ENCODE measurements at regions not wholly inside any gene's neighbourhood (a gene's known extent, or its start where the extent isn't known, plus 50 kb on each side); places are given as distances from the start of the nearest gene placed in this dataset.
A peak's percentile ranks its signal among the peaks of the same experiment; 100 is the strongest.

DNA sequence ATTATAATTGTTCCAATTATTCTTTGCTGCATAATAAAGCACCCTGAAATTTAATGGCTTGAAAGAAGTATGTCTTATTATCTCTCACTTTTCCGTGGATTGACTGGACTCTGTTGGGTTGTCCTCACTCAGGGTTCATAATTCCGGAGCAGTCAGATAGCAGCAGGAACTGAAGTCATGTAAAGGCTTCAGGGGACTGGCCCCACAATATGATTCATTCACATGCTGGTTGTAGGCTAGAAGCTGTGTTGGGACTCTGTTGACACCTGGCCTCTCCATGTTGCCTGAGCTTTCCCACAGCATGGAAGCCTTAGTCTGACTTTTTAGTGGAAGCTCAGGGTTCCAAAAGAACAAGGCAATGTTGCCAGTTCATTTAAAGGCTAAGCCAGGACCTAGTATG lies 367.1 kb upstream of the ADGRL2 start:
- POLR2A ChIA-PET = no interaction called here
- no peaks in the 10 kb centered on the region for H3K9me3 Mint-ChIP-seq

DNA sequence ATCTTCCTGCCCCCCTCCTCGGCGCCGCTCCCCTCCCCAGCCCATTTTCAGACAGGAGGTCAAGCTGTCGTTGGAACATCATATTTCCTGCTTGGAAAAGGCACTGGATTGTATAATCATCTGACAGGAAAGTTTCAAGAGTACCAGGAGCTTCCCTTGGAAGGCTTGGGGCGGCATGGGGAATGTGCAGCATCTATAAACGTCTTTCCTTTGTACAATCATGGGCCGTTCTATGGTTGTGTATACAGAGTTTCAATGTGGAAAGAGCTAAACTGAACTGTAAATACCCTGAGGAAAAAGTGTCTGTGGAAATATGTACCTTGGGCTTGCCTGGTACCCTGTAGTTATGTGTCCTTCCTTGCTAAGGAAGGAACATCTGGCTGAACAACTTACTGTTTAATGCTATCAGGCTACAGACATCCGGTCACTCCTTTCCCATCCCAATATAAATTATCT lies 368.1 kb upstream of the ADGRL2 start:
- Mint-ChIP-seq H3K36me3 (ENCODE audit: low read depth) (no peaks in the 10 kb centered on the region), H3K4me1 (no peaks in the 10 kb centered on the region), H3K9me3 (no peaks in the 10 kb centered on the region), H3K27ac (no peak overlapping the region), H3K27me3 (no peaks in the 10 kb centered on the region), H3K4me3 (no peak overlapping the region)
- ChIA-PET CTCF (no interaction called here), POLR2A (no interaction called here)
- no peak for DNase-seq

More for the DNA sequence above, 367.1 kb upstream of the ADGRL2 start:
- no peaks in the 10 kb centered on the region for H3K27me3 Mint-ChIP-seq
- CTCF ChIA-PET = no interaction called here
- no peak overlapping the region for H3K4me3 Mint-ChIP-seq
- no peak overlapping the region for H3K27ac Mint-ChIP-seq
- H3K4me1 Mint-ChIP-seq = no peaks in the 10 kb centered on the region
- H3K36me3 Mint-ChIP-seq (ENCODE audit: low read depth) = no peaks in the 10 kb centered on the region
- no peak for DNase-seq

DNA sequence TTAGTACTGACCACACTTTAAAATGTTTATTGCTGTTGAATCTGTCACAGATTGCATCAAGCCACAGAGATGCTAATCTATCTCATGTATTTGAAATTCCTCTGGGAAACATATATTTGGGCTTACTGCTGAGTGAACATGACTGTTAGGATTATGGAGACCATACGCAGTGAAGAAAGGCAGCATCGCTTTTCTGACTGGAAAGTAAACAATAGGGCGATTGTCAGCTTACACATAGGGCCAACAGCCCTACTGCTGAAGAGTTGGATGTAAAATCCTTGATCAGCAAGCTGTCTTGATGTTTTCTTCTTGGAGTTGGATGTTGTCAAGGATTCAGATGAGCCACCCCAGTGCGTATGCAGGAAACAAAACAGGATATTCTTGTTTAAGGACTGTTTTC lies 368.7 kb upstream of the ADGRL2 start:
- POLR2A ChIA-PET = no interaction called here
- Mint-ChIP-seq H3K4me1 (no peaks in the 10 kb centered on the region), H3K9me3 (no peaks in the 10 kb centered on the region), H3K36me3 (ENCODE audit: low read depth) (no peaks in the 10 kb centered on the region), H3K27ac (no peak overlapping the region), H3K27me3 (no peaks in the 10 kb centered on the region), H3K4me3 (no peak overlapping the region)
- DNase-seq = no peak
- CTCF ChIA-PET = no interaction called here

DNA sequence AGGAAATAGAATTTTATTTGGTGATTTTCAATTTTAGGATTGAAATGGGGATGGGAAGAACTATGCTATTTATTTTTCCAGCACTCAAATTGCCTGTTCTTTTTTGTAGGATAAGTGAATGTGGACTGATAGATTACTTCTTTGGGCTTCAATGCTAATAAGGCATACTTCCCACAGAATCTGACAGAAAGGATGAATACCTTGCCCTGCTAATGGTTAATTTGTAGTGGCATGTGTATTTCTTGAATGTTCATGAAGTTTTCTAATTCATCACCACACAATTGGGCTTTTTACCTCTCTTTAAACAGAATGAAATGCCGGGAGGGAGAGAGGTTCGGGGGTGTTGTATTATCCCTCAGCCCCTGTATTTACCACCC lies 369.1 kb upstream of the ADGRL2 start:
- no peaks in the 10 kb centered on the region for H3K27me3 Mint-ChIP-seq
- no peak overlapping the region for H3K27ac Mint-ChIP-seq
- ChIA-PET CTCF (no interaction called here), POLR2A (no interaction called here)
- no peaks in the 10 kb centered on the region for H3K9me3 Mint-ChIP-seq
- no peak overlapping the region for H3K4me3 Mint-ChIP-seq
- H3K4me1 Mint-ChIP-seq = no peaks in the 10 kb centered on the region
- no peaks in the 10 kb centered on the region for H3K36me3 Mint-ChIP-seq (ENCODE audit: low read depth)
- no peak for DNase-seq

DNA sequence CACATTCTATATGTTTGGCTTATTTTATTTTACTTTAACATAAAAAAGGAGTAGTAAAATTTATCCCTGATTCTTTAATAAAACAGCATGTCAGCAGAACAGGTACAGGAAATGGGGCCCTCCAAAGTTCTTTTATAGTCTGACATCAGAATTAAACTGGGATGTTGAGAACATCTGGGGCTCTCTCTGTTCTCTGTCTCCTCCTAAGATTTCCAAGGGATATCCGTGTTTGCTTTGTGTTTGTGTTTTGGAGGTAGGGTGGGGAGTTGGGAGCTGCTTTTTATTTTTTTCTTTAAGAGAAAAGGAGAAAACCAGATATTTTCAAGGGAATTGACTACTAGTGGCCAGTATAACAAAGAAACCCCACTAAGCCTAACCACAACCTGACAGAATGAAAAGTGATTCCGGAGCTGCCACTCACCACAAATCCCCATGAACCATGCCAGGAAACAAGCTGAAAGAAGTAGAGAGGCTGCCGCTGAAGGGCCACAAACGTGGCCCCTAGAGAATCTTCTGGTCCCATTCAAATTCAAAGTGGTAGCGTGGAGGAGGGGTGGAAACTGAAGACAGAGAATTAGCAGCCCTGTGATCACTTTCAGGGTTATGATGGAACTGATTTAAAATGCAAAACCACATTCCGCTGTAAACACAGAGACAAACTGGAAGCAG lies 369.6 kb upstream of the ADGRL2 start:
- Mint-ChIP-seq H3K4me1 (no peaks in the 10 kb centered on the region), H3K27me3 (no peaks in the 10 kb centered on the region), H3K27ac (no peak overlapping the region), H3K9me3 (no peaks in the 10 kb centered on the region), H3K36me3 (ENCODE audit: low read depth) (no peaks in the 10 kb centered on the region), H3K4me3 (no peak overlapping the region)
- DNase-seq = no peak
- ChIA-PET POLR2A (no interaction called here), CTCF (no interaction called here)

DNA sequence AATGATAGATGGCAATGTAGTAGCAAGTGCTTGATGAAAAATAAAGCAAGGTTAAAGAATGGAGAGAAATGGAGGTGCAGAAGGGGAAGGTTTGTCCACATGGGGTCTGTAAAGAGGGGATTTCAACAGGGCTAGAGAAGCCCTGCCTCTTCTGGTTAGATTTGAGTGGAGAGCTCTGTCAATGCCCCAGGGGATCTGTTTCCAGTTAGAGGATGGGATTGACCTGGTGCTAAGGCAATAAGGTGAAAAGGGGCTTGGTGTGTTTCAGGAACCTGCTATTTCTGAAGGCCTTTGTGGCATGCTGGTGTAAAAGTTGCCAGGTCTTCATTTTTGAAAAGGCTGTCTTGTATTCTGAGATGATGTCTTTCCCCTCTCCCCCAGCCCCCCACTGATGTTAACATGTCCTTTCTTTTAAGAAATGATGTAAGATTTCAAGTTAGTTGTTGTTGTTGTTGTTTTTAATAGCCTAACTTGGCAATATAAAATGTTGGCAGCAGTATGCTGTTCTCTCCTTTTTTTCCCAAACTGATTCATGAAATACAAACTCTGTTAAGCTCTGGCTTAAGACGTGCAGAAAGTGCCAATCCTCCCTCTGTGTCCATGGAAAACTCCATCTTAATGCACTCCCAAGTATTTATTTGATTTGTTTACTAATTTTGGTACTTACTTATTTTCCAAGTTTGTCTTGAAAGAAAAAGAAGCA lies 370.3 kb upstream of the ADGRL2 start:
- ChIA-PET CTCF (no interaction called here), POLR2A (no interaction called here)
- Mint-ChIP-seq H3K36me3 (ENCODE audit: low read depth) (no peaks in the 10 kb centered on the region), H3K27me3 (no peaks in the 10 kb centered on the region), H3K4me3 (no peak overlapping the region), H3K9me3 (no peaks in the 10 kb centered on the region), H3K4me1 (no peaks in the 10 kb centered on the region), H3K27ac (no peak overlapping the region)
- no peak for DNase-seq

DNA sequence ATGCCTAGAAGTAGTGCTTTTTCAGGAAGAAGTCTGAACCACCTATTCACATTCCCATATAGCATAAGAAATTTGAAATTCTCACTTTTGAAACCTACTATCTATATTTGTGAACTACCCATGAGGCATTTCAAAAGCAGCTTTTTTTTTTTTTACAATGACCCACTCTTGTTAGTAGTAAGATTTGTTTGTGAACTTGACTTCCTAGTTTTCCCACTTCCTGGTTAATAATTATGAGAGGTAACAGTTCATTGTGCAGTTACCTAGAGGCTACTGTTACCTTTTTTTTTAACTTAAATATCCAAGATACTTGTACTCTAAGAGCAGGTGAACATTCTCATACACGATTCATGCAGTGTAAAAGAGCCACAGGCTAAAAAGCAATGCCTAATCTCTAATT lies 371.7 kb upstream of the ADGRL2 start:
- Mint-ChIP-seq H3K4me1 (no peaks in the 10 kb centered on the region), H3K36me3 (ENCODE audit: low read depth) (no peaks in the 10 kb centered on the region), H3K9me3 (no peaks in the 10 kb centered on the region), H3K4me3 (no peak overlapping the region), H3K27ac (no peak overlapping the region), H3K27me3 (no peaks in the 10 kb centered on the region)
- no peak for DNase-seq
- POLR2A ChIA-PET = no interaction called here
- CTCF ChIA-PET = no interaction called here

DNA sequence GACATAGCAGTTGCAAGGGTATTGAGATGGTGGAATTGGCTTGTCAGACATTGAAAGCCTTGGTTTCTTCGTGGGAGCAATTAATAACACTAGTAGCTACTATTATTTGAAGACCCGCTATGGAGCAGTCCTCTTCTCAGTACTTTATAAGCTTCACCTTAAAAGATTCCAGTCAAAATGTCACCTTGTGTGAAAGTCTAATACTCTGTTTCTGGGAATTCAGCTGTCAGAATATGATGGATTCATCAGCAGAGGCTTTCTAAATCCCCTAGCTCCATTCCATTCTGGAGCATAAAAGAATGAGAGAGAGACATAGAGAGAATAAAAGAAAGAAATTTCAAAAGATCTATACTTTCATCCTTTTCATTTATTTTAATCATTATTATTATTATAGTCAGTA lies 375.9 kb upstream of the ADGRL2 start:
- ChIA-PET CTCF (no interaction called here), POLR2A (no interaction called here)
- H3K36me3 Mint-ChIP-seq (ENCODE audit: low read depth) = no peaks in the 10 kb centered on the region
- no peak overlapping the region for H3K27ac Mint-ChIP-seq
- no peaks in the 10 kb centered on the region for H3K4me1 Mint-ChIP-seq
- no peaks in the 10 kb centered on the region for H3K9me3 Mint-ChIP-seq
- H3K4me3 Mint-ChIP-seq = no peak overlapping the region
- H3K27me3 Mint-ChIP-seq = no peaks in the 10 kb centered on the region
- no peak for DNase-seq

DNA sequence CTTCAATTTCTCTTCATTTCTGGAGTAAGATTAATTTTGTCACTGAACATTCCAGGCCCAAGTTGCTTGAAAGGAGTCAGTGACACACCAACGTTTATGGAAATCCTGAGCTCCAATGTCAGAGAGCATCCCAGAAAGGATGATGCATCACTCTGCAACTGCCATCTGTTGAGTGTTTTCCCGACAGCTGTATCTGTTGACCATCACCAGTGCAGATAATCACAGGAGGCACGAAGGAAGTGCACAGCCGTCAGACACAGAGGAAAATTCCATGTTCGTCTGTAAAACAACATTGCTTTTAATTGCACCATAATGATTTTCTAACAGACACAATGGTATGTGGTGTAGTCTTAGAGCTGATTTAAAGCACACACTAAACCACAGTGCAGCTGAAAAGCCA lies 376.7 kb upstream of the ADGRL2 start:
- DNase-seq = no peak
- POLR2A ChIA-PET = no interaction called here
- no peaks in the 10 kb centered on the region for H3K9me3 Mint-ChIP-seq
- no peak overlapping the region for H3K27ac Mint-ChIP-seq
- CTCF ChIA-PET = no interaction called here
- no peaks in the 10 kb centered on the region for H3K36me3 Mint-ChIP-seq (ENCODE audit: low read depth)
- H3K4me3 Mint-ChIP-seq = no peak overlapping the region
- H3K4me1 Mint-ChIP-seq = no peaks in the 10 kb centered on the region
- H3K27me3 Mint-ChIP-seq = no peaks in the 10 kb centered on the region

DNA sequence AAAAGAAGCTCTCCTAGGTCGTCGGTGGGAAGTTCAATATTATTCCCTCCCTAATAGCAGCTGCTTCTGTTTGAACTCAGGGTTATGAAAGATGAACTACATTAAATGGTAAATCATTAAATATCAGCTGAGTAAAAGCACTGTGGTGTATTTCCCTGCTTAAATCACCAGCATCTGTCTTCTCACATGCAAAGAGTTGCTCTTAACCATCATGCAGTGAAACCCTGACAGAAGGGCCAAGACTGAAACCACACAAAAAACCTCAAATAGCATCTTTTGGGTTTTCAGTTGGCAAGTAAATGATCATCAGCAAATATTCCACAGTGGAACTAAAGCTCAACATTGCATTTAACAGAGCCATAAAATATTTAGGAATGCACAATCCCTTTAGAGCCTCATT lies 380.0 kb upstream of the ADGRL2 start:
- Mint-ChIP-seq H3K27me3 (no peaks in the 10 kb centered on the region), H3K27ac (no peak overlapping the region), H3K4me1 (no peaks in the 10 kb centered on the region), H3K4me3 (no peak overlapping the region), H3K9me3 (no peaks in the 10 kb centered on the region), H3K36me3 (ENCODE audit: low read depth) (no peaks in the 10 kb centered on the region)
- ChIA-PET CTCF (no interaction called here), POLR2A (no interaction called here)
- no peak for DNase-seq

DNA sequence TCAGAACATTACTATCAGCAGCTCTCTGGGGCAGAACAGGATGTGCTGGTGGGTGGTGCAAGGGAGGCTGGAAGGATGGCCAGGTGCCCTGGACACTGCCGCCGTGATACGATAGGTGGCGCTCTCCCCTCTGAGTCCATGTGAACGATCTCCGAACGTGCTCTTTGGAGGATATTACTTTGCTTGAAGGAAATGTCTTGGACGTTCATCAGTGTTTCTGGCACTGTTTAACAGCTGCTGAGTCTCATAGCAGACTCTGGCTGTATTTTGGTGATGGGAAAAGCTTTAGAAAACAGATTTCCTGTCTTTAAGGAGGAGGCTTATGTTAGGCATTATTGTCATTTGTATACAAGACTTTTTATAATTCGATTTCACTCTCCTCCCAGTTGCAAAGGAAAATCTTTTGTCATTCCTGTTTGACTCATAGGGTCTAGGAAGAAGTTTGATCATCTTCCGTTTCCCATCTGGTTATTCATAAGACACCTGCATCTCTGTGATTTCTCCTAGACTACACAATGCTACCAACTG lies 386.2 kb upstream of the ADGRL2 start:
- no peak overlapping the region for H3K27ac Mint-ChIP-seq
- no peaks in the 10 kb centered on the region for H3K27me3 Mint-ChIP-seq
- no peak overlapping the region for H3K4me3 Mint-ChIP-seq
- ChIA-PET POLR2A (interaction anchor here (0.6 kb wide), 1 partner anchor 25 kb away, joined by 4 read pairs; no protein-coding TSS in a partner anchor), CTCF (no interaction called here)
- no peaks in the 10 kb centered on the region for H3K36me3 Mint-ChIP-seq (ENCODE audit: low read depth)
- DNase-seq = peak; percentile 12
- no peaks in the 10 kb centered on the region for H3K4me1 Mint-ChIP-seq
- H3K9me3 Mint-ChIP-seq = no peaks in the 10 kb centered on the region

DNA sequence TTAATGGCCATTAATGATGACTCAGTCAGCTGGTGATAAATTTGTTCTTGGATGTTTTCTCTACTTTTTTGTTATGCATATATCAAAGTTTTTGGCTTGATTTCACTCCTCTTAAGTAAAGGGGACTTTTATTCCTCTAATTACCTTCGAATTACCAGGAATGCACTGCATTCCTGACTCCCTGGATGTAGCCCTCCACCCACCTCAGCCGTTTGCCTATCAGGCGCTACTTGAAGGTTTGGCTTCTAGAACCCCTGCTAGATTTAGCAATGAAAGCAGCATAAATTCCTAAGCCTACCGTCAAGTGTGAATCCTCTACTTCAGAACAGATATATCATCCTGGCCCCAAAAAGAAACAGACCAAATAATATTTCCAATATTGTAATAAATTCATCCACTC lies 387.8 kb upstream of the ADGRL2 start:
- Mint-ChIP-seq H3K9me3 (no peaks in the 10 kb centered on the region), H3K36me3 (ENCODE audit: low read depth) (no peaks in the 10 kb centered on the region), H3K27me3 (no peaks in the 10 kb centered on the region), H3K27ac (no peak overlapping the region), H3K4me1 (no peaks in the 10 kb centered on the region), H3K4me3 (no peak overlapping the region)
- ChIA-PET POLR2A (no interaction called here), CTCF (no interaction called here)
- DNase-seq = no peak

DNA sequence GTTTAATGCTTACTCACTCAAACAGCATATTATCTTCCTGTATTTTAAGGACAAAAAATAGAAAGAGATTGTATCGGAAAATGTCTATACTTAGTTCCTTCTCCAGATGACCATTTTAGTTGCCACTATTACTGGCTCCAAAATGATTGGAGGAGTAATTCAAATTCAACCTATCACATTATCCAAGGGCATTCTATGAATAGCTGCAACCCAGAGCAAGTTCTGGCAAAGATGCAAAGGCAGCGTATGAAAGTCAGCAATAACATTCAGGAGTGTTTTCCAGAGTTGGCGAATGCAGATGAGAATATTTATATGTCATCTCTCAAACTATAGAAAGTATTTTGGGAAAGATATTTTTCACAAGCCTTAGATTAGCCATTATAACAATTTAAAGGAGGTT lies 389.8 kb upstream of the ADGRL2 start:
- Mint-ChIP-seq H3K36me3 (ENCODE audit: low read depth) (no peaks in the 10 kb centered on the region), H3K9me3 (no peaks in the 10 kb centered on the region), H3K27me3 (no peaks in the 10 kb centered on the region), H3K4me3 (no peak overlapping the region), H3K4me1 (no peaks in the 10 kb centered on the region), H3K27ac (no peak overlapping the region)
- POLR2A ChIA-PET = no interaction called here
- DNase-seq = no peak
- CTCF ChIA-PET = no interaction called here

DNA sequence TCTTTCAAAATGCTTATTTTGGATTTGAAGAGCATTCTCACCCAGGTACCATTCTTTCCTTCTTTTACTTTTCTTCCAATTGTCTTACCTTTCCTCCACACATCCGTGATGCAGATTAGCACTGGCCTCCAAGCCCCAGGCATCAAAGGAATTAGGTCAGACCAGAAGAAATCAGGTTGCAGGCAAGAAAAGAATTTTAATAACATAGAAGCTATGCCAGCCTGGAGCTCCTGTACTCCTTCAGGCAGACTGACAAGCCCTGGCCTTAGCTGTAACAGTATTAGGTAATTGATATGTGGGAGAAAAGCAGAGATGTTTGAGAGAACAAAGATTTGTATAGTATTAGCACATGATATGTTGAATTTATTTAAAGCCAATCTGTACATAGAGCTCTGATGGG lies 390.4 kb upstream of the ADGRL2 start:
- Mint-ChIP-seq H3K36me3 (ENCODE audit: low read depth) (no peaks in the 10 kb centered on the region), H3K4me3 (no peak overlapping the region), H3K4me1 (no peaks in the 10 kb centered on the region), H3K27me3 (no peaks in the 10 kb centered on the region), H3K9me3 (no peaks in the 10 kb centered on the region), H3K27ac (no peak overlapping the region)
- POLR2A ChIA-PET = no interaction called here
- CTCF ChIA-PET = no interaction called here
- no peak for DNase-seq
